Stimulated activated CD8-positive, alpha-beta memory T cell treated with anti-CD3 and anti-CD28 coated beads, Interleukin-4, amount 100 ng/mL, for 4 hours (primary cell): ENCODE measurements at regions not wholly inside any gene's neighbourhood (a gene's known extent, or its start where the extent isn't known, plus 50 kb on each side); places are given as distances from the start of the nearest gene placed in this dataset.
A peak's percentile ranks its signal among the peaks of the same experiment; 100 is the strongest.
"Not testable (repeated sequence)": the region's sequence is repeated elsewhere in the genome, so short reads cannot be mapped to it uniquely, and the experiment has no call there.

Experiments
- DNase-seq, 2 donors: peaks; one replicate each; pipeline ENCODE4 v3.0.0-alpha.2; 2020; ENCODE audit warnings: low read depth in 2 of 2, low spot score in 1 of 2

DNA sequence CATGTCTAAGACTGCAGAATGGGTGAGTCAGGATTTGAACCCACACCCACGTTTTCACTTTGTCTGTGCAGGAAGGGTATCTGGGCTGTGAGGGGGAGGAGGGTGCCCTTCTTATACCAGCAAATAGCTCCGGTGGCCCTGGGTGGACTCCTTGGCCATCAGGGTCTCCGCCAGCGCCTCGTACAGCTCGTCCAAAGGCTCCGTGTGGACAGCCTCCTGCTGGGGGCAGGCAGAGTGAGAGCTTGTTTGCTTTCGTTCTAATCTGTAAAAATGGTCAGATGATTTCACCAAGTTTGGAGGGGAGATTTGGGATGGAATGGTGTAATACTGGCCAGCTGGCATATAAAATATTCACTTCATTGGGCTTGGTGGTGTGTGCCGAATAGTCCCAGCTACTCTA is 111.7 kb upstream of the CCZ1B start:
- DNase-seq, result not testable (repeated sequence)

DNA sequence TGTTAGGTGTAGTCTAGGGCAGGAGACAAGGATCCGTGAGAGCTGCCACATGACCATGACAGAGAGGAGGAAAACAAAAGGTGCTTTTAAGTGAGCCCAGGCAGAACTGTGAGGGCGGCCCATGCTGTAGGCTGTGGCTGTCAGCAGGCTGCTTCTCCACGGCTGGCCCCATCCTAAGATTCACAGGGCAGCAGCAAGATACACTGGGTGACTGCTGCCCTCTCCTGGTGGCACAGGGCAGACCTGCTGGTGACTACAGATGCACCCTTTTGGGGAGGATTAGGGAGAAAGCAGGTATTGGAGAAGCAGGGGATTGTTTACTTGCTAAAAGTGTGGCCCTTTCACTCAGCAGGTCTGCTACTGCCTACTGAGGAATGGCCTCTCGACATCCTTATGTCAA is 112.2 kb upstream of the CCZ1B start:
- DNase-seq, result not testable (repeated sequence)

DNA sequence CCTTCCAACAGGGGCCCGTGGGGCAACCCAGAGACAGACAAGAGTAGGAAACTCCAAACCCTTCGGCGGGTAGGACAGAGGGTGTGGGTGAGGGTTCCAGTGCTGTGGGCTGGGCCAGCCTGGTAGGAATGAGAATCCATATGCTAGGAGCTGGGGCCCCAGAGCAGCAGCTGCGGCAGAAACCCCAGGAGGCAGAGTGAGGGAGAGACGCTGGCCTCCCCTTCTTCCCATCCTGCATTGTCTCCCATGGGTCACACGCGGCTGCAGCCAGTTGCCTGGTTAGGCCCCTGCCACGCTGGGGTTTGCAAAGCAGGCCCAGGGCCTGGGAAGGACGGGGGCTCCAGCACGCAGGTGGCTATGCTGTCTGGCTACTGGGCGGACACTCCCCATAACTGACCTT is 113.1 kb upstream of the CCZ1B start:
- not testable (repeated sequence) for DNase-seq

DNA sequence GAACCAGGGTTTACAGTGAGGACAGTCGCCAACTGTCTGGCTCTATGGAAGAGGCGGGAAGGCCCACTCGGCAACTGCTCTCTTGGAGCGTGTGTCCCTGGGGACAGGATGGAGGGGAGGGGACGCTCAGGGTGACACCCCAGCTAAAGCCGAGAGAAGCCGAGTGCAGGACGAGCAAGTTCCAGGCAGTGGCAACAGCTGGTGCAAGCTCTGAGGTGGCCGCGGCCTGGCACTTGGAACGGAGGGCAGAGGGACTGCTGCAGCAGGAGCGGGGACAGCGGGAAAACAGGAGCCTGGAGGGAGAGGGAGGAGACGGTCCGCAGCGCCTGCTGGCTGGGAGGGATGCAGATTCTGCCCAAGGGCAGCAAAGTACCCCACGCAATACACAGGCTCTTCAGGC is 113.8 kb upstream of the CCZ1B start:
- DNase-seq, result not testable (repeated sequence)

DNA sequence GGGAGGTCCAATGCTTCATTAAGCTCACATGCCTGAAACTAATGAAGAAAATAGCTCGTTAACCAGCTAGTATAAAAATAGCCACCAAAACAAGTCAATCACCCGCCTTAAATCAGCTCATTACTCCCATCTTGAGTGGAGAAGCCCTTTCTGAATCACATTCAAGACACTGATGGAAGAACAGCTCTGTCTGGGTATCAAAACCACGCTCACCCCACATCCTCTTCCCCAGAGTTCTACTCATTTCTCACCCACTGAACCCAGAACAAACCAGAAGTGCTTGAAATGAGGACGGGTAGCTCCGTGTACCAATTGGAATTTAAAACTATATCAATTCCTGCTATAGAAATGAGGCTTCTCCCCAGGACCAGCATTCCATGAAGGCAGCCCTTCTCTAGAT is 120.8 kb upstream of the CCZ1B start:
- not testable (repeated sequence) for DNase-seq

DNA sequence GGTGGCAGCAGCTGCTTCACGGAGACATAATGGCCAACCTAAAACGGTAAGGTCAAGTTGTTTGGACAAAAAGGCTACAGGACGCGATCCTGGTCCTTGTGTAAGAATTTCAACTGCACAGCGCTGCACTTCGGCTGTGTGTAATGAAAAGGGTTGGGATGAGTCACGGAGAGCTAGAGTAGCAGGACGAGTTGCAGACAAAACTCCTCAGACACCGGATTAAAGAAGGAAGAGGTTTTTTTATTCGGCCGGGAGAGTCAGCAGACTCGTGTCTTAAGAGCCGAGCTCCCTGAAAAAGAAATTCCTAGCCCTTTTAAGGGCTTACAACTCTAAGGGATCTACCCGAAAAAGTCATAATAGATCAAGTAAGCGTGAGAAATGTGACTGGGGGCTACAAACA is 124.2 kb upstream of the CCZ1B start:
- not testable (repeated sequence) for DNase-seq

DNA sequence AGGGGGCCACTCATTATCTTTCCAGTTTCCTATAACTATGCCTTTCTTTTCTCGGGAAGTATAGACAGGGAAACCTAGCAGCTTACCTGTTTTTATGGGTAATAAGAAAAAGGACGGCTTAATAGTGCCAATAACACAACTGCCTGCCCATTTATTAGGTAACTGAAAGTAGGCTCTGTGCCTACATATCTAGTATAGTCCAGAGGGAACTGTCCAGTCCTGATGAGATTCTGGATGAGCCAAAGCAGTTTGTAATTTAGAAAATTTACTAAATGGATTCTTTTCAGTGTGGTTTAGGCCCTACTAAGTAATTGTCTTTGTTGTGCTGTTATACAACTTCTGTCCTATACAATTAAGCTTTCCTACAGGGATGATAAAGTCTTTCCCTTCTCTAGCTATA is 125.5 kb upstream of the CCZ1B start:
- not testable (repeated sequence) for DNase-seq

DNA sequence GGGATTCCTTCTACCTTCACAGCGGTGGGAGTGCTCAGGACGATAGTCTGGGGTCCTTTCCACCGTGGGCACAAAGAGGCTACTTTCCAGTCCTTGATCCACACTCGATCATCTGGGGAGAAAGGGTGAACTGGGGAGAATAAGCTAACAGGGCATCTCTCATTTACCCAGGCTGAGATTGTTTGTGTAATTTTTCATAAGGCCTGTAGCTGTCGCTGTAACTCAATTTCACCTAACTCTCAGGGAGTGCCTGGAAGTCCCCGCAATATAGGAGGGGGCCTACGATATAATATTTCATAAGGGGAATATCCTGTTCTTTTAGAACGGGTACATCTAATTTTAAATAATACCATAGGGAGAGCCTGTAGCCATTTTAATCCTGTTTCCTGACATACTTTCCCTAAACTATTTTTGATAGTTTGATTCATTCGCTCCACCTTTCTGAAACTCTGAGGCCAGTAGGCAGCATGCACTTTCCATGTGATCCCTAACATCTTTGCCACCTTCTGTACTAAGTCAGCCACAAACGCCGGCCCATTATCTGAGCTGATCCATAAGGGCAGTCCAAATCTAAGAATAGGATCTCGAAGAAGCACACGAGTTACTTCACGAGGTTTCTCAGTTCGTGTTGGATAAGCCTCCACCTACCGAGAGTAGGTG is 127.2 kb upstream of the CCZ1B start:
- not testable (repeated sequence) for DNase-seq

DNA sequence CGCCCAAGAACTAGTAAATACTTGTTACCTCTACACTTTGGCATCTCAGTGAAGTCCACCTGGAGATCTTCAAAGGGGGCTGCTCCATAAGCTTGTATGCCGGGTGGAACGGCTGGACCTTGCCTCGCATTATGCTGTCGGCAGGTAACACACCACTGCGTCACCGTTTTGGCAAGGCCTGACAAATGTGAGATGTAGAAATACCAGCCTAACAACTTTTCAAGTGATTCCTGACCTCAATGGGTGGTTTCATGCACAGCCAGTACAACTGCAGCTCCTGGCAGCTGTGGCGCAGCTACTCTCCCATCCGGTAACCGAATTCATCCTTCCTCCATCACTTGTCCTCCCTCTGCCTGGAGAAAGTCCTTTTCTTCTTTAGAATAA is 127.7 kb upstream of the CCZ1B start:
- DNase-seq, result not testable (repeated sequence)

DNA sequence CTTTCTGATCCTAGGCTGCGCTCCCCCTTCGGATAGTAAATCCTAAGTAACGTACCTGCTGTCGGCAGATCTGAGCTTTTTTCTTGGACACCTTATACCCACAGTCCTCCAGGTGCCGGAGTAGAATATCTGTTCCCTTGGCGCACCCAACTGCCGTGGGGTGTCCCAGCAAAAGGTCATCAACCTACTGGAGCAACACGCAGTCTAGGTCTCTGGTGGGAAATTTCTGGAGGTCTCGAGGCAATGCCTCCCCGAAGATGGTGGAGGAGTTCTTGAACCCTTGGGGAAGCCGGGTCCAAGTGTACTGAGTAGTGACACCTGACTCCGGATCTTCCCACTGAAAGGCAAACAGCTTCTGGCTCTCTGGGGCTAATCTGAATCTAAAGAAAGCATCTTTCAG is 129.3 kb upstream of the CCZ1B start:
- DNase-seq, result not testable (repeated sequence)

DNA sequence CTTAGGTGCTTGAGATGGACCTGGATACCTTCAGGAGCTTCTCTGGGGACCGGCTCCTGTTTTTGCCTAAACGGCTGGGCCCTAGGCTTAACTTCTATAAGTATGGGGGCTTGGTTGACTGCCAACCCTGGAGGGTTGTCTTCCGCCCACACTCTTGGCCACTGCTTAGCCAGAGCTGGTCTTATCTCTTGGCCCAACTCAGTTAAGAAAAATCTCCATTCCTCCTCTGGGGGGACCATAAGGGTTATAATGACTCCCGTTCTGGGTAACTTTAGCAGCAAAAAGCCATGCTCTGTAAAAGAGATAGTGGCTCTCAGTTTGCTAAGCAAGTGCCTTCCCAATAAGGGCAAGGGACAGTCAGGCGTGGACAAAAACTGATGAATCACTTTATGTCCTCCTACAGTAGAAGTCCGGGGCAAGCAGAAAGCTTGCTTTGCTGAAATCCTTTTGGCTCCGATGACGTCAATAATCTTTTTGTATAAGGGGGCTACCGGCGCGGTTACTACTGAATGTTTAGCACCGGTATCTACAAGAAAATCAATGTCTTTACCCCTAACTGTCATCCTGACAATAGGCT is 130.0 kb upstream of the CCZ1B start:
- not testable (repeated sequence) for DNase-seq

DNA sequence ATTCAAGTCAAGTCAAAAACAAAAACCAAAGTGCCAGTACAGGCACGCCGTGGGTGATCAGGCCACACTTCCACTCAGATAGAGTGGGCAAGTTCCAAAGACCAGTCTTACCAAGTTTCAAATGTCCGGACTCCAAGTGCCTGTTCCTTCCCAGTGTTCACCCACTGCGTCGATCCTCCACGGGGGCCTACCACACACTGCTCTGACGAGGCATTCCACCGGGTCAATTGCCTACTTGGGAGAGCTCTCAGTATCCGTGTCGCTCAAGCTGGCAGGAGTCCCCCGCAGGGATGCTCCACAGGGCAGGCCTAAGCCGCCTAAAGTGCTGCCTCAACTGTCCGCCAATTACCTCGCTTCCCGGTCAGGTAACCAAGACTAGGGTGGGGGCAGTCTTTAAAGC is 132.3 kb upstream of the CCZ1B start:
- not testable (repeated sequence) for DNase-seq

DNA sequence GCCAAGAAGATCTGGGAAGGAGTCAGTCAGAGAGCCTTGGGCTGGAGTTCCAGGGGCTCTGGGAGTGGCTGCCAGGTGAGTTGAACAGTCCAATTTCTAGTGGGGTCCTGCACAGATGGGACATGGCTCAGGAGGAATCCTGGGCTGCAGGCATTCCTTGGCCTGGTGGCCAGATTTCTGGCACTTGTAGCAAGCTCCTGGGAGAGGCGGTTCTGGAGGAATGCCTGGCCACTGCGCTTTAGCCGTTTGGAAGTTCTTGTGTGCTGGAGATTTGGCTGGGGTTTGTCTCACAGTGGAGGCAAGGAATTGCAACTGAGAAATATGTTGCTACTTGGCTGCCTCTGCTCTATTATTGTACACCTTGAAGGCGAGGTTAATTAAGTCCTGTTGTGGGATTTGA is 133.9 kb upstream of the CCZ1B start:
- DNase-seq, result not testable (repeated sequence)

DNA sequence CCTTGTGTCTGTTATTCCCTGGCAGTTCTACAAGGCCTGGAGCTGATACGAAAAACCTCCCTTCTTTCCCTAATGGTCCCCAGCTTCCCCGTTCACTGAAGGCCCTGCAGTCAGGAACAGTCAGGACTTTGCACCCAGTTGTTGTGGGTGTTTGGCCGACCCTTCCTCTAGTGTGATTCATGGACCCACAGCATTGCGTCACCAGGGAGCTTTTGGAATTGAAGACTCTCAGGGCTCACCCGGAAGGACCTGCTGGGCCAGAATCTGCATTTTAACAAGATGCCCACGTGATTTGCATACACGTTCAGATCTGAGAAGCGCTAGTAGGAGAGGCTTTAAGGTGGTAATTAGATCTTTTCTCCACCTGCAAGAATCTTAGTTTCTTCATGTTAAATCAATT is 136.8 kb upstream of the CCZ1B start:
- not testable (repeated sequence) for DNase-seq

DNA sequence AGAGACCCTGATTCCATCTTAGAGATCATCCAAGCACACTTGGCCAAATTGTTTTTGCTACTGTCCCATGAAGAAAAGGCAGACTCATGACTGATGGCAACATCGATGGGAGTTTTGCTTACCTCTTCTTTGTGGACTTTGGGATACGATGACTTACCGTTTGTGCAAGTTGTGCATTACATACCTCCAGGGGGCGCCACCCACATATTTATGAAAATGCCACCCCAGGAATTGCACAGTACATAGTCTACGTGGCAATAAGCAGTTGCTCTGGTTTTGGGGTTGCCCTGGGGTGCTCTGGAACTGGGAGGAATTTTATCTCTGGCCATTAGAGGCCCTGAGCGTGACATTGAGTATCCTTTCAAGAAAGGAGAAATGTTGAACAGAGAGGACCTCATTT is 139.0 kb upstream of the CCZ1B start:
- peak; percentile 10 to 43 for DNase-seq

DNA sequence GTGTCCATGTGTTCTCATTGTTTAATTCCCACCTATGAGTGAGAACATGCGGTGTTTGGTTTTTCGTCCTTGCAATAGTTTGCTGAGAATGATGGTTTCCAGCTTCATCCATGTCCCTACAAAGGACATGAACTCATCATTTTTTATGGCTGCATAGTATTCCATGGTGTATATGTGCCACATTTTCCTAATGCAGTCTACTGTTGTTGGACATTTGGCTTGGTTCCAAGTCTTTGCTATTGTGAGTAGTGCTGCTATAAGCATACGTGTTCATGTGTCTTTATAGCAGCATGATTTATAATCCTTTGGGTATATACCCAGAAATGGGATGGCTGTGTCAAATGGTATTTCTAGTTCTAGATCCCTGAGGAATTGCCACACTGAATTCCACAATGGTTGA is 144.1 kb upstream of the CCZ1B start:
- DNase-seq, result not testable (repeated sequence)

DNA sequence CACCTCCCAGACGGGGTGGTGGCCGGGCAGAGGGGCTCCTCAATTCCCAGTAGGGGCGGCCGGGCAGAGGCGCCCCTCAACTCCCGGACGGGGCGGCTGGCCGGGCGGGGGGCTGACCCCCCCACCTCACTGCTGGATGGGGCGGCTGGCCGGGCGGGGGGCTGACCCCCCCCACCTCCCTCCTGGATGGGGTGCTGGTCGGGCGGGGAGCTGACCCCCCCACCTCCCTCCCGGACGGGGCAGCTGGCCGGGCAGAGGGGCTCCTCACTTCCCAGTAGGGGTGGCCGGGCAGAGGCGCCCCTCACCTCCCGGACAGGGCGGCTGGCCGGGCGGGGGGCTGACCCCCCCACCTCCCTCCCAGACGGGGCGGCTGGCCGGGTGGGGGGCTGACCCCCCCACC is 148.8 kb upstream of the CCZ1B start:
- DNase-seq, result not testable (repeated sequence)

DNA sequence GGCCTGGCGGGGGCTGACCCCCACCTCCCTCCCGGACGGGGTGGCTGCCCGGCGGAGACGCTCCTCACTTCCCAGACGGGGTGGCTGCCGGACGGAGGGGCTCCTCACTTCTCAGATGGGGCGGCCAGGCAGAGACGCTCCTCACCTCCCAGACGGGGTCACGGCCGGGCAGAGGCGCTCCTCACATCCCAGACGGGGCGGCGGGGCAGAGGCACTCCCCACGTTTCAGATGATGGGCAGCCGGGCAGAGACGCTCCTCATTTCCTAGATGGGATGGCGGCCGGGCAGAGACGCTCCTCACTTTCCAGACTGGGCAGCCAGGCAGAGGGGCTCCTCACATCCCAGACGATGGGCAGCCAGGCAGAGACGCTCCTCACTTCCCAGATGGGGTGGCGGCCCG is 149.3 kb upstream of the CCZ1B start:
- DNase-seq, result not testable (repeated sequence)

DNA sequence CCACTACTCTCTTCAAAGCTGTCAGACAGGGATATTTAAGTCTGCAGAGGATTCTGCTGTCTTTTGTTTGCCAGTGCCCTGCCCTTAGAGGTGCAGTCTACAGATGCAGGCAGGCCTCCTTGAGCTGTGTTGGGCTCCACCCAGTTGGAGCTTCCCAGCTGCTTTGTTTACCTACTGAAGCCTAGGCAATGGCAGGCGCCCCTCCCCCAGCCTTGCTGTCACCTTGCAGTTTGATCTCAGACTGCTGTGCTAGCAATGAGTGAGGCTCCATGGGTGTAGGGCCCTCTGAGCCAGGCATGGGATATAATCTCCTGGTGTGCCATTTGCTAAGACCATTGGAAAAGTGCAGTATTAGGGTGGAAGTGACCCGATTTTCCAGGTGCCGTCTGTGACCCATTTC is 151.3 kb upstream of the CCZ1B start:
- not testable (repeated sequence) for DNase-seq

DNA sequence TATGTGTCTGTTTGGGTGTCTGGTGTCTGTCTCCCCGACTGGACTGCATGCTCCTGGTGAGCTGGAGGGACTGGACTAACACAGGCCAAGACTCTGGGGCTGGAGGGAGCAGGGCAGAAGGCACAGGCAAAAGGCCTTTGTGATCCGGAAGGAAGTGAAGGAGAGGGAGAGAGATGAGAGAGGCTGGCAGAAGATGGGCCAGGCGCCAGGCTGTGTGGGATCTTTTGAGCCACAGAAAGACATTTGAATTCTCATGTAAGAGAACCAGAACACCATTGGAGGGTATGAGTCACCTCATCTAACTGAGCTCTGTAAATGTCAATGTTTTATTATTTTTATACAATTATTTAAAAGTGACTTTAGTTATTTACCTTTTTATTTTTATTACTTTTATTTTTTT is 152.3 kb upstream of the CCZ1B start:
- DNase-seq, result not testable (repeated sequence)

DNA sequence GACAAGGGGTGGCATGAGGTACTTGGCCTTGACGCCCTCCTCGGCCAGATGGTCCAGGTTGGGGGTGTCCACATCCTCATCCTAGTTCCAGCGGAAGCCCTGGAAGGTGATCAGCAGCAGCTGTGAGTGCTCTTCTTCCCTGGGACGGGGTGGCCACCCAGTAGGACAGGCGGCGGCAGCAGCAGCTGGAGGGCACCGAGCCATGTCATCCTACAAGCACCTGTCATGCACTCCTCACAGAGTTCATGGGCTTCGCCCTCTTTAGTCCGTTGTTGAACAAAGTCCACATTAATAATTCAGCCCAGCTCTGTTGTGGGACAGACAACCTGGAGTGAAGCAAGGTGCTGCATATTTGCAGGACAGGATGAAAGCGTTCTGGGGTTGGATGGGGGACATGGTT is 153.4 kb upstream of the CCZ1B start:
- not testable (repeated sequence) for DNase-seq

DNA sequence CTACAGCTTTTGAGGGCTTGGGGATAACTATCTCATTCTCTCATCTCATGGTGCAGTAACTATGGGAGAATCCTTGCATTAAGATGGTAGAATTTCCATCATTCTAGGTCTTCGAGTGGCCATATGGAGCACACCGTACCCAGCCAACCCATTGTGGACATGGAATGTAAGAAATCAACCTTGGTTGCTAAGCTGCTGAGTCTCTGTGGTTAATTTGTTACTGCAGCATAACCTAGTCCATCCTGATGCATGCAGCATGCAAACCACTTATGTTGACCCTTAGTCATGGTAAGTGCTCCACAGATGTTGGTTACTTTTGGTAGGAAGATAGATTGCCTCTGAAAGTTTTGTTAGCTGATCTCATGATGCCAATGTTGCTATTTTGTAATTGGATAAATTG is 156.3 kb upstream of the CCZ1B start:
- DNase-seq, result not testable (repeated sequence)

DNA sequence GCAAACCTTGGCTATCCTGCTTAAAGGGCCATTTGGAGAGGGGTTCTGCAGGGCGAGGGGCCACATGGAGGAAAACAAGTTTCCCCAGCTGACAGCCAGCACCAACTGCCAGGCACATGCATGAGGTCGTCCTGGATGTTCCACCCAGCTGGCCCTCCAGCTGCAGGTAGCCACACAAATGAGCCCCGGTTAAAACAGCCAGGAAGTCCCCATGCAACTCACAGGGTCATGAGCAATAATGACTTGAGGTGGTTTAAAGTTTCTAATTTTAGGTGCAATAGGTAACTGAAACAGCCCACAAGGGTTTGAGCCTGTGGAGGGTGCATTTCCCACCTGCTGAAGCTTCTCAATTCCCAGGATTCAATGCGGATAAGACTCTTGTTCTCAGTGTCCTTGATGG is 160.8 kb upstream of the CCZ1B start:
- not testable (repeated sequence) for DNase-seq
